Esophagus mucosa (tissue), 1 donor: ENCODE measurements at regions not wholly inside any gene's neighbourhood (a gene's known extent, or its start where the extent isn't known, plus 50 kb on each side); places are given as distances from the start of the nearest gene placed in this dataset.
"Not testable (repeated sequence)": the region's sequence is repeated elsewhere in the genome, so short reads cannot be mapped to it uniquely, and the experiment has no call there.

ENCODE experiments used
- ATAC-seq: fragments of 200-7000 bp; cut with Tn5 transposase; one replicate; pipeline ENCODE4 v1.9.1; 2020
- donor health status: DM: yes; HTN: yes; CAD: no.

- ATAC-seq: no peak
These were observed 86.2 kb downstream of the PSAT1 start for GRCh38 chr9:78383130-78383529.

GRCh38 chr9:78386348-78386747 lies 89.4 kb downstream of the PSAT1 start:
- ATAC-seq: no peak

GRCh38 chr9:78386773-78387172 lies 89.8 kb downstream of the PSAT1 start:
- ATAC-seq: no peak

- no peak for ATAC-seq
These were observed 96.4 kb downstream of the PSAT1 start for GRCh38 chr9:78393340-78393739.

GRCh38 chr9:78393932-78394331 lies 97.0 kb downstream of the PSAT1 start:
- ATAC-seq: no peak

GRCh38 chr9:78396087-78396486 lies 99.2 kb downstream of the PSAT1 start:
- no peak for ATAC-seq

- ATAC-seq: no peak
These were observed 100.1 kb downstream of the PSAT1 start for GRCh38 chr9:78397045-78397444.

- ATAC-seq: no peak
These were observed 100.5 kb downstream of the PSAT1 start for GRCh38 chr9:78397454-78397853.

- no peak for ATAC-seq
These were observed 102.2 kb downstream of the PSAT1 start for GRCh38 chr9:78399153-78399552.

- no peak for ATAC-seq
These were observed 103.6 kb downstream of the PSAT1 start for GRCh38 chr9:78400496-78400895.

- no peak for ATAC-seq
These were observed 108.5 kb downstream of the PSAT1 start for GRCh38 chr9:78405461-78405860.

- no peak for ATAC-seq
These were observed 109.2 kb downstream of the PSAT1 start for GRCh38 chr9:78406146-78406545.

- peak; percentile 84 for ATAC-seq
These were observed 110.0 kb downstream of the PSAT1 start for GRCh38 chr9:78406933-78407332.

GRCh38 chr9:78407636-78408312 lies 110.8 kb downstream of the PSAT1 start:
- no peak for ATAC-seq

GRCh38 chr9:78408388-78408787 lies 111.5 kb downstream of the PSAT1 start:
- ATAC-seq: no peak

GRCh38 chr9:78409928-78410510 lies 113.1 kb downstream of the PSAT1 start:
- ATAC-seq: not testable (repeated sequence)

- ATAC-seq: no peak
These were observed 125.4 kb downstream of the PSAT1 start for GRCh38 chr9:78422309-78422708.

GRCh38 chr9:78424299-78424698 lies 127.4 kb downstream of the PSAT1 start:
- no peak for ATAC-seq

- ATAC-seq: no peak
These were observed 131.7 kb downstream of the PSAT1 start for GRCh38 chr9:78428640-78429039.

- no peak for ATAC-seq
These were observed 133.5 kb downstream of the PSAT1 start for GRCh38 chr9:78430387-78430786.

- ATAC-seq: not testable (repeated sequence)
These were observed 134.1 kb downstream of the PSAT1 start for GRCh38 chr9:78431039-78431438.

GRCh38 chr9:78436873-78437272 lies 139.9 kb downstream of the PSAT1 start:
- ATAC-seq: no peak

GRCh38 chr9:78437296-78437695 lies 140.4 kb downstream of the PSAT1 start:
- ATAC-seq: no peak

GRCh38 chr9:78437806-78438205 lies 140.9 kb downstream of the PSAT1 start:
- ATAC-seq: no peak

GRCh38 chr9:78438211-78438610 lies 141.3 kb downstream of the PSAT1 start:
- ATAC-seq: no peak
